HG03103 (cell line): ENCODE measurements at regions not wholly inside any gene's neighbourhood (a gene's known extent, or its start where the extent isn't known, plus 50 kb on each side); places are given as distances from the start of the nearest gene placed in this dataset.

Source experiments
- ATAC-seq: cut with Tn5 transposase; IDR thresholded peaks from one replicate; pipeline ENCODE4 v1.9.1; 2021; ENCODE audit warnings: low read depth; ENCODE audit not compliant: unreplicated experiment

DNA sequence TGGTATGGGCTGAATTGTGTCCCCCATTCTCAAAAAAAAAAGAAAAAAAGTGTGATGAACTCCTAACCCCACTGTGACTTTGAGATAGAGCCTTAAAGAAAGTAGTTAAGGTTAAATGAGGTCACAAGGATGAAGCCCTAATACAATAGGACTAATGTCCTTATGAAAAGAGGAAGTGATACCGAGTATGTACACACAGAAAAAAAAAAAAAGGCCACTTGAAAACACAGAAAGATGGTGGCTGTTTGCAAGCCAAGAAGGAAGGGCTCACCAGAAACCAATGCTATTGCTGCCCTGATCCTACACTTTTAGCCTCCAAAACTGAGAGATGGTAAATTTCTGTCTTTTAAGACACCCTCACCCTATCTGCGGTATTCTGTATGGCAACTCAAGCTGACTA, 955.6 kb downstream of the PCDH17 start:
- peak; percentile 97 for ATAC-seq

DNA sequence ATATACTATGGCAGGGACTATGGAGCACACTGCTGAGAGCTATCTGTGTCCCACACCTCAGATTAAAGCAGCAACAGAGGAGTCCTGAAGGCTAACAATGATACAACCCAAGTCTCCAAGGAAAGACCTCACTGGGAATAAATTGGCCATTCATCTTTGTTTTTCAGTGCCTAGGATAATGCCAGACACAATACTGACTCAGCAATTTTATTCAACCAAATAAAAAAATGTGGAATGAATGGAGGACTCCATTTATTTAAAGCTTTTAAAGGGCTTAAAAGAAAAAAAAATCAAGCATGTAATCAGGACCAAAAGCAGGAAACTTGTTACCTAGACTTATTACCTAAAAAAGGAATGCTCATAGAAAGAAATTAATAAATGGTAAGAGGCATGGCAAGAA, 960.5 kb downstream of the PCDH17 start:
- no peak for ATAC-seq

DNA sequence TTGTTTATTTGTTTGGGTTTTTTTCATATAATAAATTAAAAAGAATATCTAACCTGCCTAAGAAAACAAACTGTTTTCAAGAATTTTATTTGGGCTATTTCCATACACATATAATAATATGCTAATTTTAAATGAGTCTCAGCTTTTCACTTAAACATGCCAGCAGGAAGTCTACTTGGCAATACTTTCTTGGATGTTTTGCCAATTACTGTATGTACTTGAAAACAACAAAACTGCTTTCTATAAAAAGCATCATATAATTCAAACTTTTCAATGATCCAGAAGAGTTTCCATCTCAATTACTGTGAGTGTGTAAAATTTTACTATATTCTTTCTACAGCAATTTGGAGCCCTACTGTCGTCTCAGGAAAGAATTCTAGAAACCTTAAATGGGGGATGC, 961.2 kb downstream of the PCDH17 start:
- no peak for ATAC-seq

DNA sequence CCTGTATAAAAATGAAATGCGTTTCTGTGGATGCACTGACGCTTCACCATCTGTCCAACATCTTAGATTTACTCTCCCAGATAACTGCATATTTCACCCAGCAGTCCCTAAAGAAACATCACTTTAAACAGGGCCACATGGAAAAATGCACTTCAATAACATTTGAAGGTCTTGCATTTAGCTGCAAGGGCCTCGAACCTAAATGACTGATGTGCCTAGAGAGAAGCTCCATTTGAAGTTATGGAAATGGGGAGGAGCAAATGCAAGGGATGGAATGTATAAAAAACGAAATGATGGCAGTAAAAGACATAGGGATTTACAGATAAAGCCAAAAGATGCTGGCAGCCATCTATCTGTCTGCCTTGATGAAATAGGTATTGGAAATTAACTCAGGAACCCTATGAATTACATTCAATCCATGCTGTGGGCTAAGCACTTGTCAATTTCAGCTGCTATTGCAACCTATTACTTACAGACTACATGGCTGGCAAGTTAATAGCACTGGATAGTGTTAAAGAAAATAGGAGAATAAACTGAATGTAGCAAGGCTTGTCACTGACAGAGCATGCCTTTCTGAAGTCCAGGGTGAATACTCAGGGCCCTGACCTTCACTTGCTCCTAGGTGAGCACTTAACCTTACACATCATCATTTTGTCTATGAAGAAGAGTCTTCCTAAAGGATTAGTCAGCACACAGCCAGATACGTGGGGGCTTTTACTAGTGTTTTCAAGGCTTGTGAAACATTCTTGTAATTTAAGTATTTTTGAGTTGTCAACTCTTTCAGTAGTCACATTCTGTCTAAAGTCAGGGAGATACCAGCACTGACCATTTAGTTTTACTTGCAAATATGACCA, 963.4 kb downstream of the PCDH17 start:
- ATAC-seq, result no peak

GRCh38 chr13:58597552-58597951, 966.0 kb downstream of the PCDH17 start:
- ATAC-seq, result no peak

DNA sequence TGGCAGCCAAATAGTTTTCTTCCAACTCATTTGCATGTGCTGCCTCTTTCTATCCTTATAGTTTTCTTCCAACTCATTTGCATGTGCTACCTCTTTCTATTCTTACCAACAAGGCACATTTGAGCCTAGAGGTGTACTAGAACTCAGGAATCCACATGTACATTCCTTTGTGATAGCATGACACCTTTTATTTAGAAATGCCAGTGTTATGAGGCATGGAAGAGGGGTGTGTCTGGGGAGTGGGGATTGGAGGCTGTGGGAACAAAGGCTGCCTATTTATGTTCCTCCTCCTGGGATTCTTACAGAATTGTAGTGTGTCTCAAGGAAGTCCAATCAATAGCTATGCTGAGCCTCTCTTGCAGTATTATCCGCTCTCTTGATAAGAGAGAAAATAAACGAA, 966.7 kb downstream of the PCDH17 start:
- no peak for ATAC-seq

DNA sequence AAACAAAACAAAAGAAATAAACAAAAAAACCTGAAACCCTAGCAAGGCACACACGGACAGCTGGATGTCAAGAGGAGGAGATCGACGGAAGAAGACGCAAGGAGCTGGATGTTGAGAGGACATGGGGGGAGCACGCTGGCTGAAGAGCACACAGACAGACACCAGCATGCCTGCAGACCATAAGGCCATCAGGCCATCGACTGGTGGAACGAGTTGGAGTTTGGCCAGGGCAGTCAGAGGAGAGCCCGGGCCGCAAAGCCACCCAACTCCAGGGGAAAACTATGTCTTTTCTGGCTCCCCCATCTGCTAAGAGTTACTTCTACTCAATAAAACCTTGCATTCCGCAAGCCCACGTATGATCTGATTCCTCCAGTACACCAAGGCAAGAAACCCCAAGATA, 979.6 kb downstream of the PCDH17 start:
- ATAC-seq, result no peak

DNA sequence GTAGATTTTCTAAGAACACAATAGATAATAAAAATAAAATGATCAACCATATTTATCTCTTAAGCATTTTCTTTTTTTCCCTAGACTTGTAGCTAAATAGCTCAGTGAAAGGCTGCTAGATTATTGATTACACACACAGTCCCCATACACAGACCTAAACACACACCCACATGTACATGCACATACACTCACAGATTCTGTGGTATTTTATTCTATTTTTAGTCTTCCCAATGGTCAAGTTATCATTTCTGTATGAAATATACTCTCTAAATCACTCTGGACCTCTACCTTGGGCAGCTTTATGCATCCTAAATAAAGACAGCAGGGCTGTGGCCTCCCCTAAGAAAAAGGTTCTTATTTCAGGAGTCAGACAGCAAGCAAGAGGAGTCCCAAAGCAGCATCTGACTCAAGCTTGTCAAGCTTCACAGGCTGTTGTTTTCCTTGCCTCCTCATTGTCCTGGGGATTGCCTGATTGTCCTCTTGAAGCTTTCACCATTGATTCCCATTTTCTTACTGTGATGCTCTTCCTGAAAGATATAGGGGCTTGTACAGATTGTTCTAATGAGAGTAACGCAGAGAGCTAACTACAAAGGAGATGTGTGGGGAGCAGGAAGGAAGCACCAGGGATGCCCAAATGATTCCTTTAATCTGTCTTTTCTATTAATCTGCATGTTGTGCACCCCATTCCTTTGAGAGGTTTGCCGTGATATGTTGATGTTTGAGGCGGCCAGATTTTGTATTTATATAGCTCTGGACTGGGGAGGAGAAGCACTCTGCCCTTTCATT, 986.5 kb downstream of the PCDH17 start:
- no peak for ATAC-seq

DNA sequence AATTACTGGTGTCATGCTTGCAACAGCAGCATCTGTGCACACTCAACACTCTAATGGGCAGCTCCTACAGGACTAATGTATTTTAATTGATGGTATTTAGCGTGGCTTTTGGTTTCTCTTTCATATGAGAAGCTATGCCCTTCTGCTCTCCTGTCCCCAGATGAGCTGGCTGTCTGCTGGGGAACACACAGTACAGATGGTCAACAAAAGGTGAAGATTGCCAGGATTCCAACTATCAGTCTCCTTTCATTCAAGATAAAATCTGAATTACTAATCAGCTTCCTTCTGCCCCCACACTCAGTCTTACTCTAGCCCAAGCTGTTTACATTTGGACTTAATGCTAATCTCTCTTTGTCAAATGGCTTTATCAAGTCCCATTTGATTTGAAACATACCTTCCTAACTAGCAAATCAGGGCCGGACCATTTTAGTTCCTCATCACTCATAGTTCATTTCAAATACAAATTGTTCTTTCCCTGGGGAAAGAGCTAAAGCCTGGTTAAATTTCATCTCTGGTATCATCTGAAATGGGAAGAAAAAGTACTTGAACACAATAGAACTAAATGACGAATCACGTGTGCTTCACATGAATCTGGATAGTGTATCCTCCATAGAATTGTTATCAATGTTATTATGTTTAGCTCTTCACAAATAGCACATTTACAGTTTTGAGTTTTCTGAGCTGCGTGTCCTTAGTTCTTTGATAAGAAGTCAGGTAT, 988.0 kb downstream of the PCDH17 start:
- no peak for ATAC-seq

GRCh38 chr13:58620176-58620575, 988.6 kb downstream of the PCDH17 start:
- no peak for ATAC-seq

DNA sequence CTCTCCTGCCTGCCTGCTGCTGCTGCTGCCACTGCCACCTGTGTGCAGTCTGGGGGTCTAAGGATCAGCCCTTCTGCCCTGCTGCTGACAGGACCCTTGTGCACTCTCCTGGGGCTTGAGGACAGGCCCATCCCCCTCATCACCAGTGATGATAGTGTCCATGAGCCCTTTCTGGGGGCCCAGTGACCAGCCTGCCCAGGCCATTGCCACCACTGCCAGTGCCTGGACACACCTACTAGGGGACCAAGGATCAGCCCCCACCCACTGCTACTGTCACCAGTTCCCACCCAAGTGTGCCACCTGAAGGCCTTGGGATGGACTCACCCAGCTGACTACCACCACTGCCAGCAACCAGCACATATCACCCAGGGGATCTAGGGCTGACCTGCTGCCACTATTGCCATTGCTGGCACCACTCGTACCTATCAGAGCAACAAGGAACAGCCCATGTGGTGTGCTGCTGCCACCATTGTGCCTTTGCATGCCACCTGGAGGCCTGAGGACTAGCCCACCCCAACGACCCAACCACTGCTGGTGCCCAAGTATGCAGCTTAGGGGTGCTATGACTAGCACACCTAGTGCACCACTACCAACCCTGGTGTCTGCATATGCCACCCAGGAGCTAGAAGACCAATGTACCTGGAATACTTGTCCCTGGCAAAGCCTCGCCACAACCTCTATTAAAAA, 994.3 kb downstream of the PCDH17 start:
- ATAC-seq, result no peak

GRCh38 chr13:58630794-58631193, 999.2 kb downstream of the PCDH17 start:
- no peak for ATAC-seq

- no peak for ATAC-seq
Measured at GRCh38 chr13:58633226-58633625, 1001.7 kb downstream of the PCDH17 start.

DNA sequence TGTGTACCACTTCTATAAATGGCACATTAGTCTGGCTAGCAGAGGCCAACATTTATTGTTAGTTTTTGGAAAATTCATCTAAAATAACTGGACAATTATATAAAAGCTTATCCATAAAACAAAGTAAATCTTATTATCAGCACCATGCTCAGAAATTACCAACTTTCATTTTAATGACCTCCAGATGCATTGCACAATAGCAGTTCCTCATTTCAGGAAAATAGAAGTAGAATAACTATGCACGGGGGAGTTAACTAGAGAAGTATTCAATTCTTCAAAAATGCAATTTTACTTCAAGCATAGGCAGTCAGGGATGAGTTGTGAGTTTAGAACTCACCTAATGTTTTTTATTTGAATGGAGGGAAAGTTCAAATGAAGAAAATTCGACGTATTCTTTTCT, 1023.5 kb downstream of the PCDH17 start:
- no peak for ATAC-seq

- ATAC-seq, result no peak
Measured at GRCh38 chr13:58660826-58661225, 1029.3 kb downstream of the PCDH17 start.

DNA sequence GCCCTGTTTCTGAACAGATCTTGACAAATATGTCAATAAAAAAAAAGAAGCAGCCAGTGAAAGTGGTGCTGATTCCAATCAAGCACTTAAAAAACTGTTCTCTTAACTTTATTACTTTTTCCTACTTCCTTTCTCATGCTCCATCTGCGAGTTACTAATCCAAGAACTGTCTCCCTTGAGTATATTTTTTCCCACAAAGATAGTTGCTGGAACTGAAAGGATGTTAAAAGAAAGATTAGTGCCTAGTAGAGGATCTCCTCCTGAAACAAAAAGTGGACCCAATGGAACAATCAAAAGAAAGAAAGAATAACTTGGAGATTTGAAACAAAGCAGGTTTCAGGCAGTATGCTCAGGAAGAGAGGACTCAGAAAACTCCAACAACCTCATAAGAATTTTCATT, 1034.8 kb downstream of the PCDH17 start:
- no peak for ATAC-seq

DNA sequence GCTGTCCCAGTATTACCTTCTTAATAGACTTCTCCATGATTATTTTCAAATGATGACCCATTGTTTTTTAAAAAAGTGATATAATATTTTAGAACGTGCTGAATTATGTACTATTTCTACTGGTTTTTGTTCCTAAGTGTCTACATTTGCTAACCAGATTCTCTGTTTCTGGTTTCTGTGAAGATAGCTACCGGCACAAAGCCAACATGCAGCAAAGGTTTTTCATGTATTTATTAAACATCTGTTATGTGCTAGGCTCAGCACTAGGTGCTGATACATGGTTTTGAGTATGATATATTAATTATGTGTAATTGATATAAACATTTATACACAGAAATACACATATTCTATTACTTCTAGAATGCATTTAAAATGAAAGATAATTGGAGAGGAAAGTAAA, 1035.6 kb downstream of the PCDH17 start:
- ATAC-seq, result no peak

GRCh38 chr13:58680115-58680514, 1048.6 kb downstream of the PCDH17 start:
- no peak for ATAC-seq

DNA sequence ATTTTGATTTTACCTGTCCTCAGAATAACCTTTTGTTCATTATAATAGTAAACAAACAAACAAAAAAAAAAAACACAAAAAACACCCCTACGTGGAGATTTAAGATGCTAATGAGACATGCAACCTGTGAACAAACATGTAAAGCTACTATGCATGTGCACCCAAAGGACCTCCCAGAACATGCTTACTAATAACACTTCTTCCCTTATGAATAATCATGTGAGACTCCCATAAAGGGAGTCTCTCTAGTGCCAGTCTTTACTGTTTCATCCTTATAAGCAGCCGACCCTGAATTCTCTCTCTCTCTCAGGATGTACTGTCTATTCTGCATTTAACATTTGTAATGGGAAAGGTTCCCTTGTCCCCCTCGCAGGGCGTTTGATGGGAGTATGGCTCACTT, 1051.1 kb downstream of the PCDH17 start:
- no peak for ATAC-seq

GRCh38 chr13:58687148-58687547, 1055.6 kb downstream of the PCDH17 start:
- ATAC-seq, result no peak

DNA sequence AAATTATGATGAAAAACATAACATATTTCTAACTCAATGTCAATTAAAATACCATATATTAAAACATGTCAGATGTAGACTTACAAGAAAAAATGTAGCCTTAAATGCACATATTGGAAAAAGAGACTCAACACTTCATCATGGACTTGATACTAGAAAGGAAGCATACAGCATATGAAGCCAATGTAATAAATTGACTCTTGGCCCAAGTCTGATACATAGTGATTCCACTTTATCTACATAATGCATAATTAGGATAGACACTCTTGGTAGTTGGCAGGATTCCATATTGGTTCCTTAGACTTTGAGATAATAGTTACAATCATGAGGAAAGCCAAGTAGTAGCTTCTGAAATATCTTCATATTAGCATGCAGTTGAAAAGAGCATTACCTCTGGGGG, 1067.0 kb downstream of the PCDH17 start:
- no peak for ATAC-seq
